Skeletal muscle cell (primary cell): ENCODE measurements at regions not wholly inside any gene's neighbourhood (a gene's known extent, or its start where the extent isn't known, plus 50 kb on each side); places are given as distances from the start of the nearest gene placed in this dataset.
A peak's percentile ranks its signal among the peaks of the same experiment; 100 is the strongest.

Experiments used
- DNase-seq: peaks from one replicate; pipeline ENCODE4 v3.0.0-alpha.2; 2010; ENCODE audit warnings: low read depth
- H3K4me3 ChIP-seq: 2 replicates; pipeline ENCODE4 v1.5.1; 2011; ENCODE audit warnings: low read depth, mild to moderate bottlenecking, control low read depth, low read length, moderate library complexity

DNA sequence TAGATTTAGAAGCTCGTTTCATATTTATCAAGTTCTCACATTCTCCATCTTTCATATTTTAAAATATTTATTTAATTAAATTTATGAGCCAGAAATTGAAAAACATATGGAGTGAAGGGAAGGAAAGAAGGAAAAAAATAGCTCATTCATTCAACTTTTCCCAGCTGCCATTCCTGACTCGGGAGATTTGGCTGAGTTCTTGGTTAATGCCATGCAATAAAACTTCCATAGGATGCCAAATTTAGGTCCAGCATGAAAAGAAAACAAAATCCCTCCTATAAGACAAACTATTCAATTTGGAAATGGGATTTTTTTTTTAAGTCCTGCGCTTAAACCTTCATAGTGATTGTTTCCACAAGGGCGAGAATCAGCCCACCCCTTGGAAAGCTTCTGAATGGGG, 426.1 kb upstream of the TNP1 start:
- DNase-seq = no peak
- no peak overlapping the region for H3K4me3 ChIP-seq

DNA sequence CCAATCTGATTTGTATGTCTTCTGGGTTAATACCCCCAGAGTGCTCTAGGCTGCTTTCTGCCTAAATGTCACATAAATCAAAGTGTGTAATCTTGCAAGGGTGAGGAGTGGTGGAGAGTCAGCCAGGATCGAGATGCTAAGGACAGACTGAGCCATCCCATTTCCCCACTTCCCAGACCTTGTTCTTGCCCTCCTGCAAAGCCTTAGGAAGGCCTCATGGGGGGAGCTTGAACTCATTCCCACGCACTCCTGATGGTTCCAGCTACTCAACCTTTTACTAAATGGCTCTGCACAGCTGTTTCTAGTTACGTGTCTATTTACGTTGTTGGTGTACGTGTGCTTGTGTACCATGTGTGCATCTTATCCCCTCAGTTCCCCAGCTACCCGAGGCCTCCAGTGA, 423.6 kb upstream of the TNP1 start:
- DNase-seq = peak; percentile 90
- no peak overlapping the region for H3K4me3 ChIP-seq

DNA sequence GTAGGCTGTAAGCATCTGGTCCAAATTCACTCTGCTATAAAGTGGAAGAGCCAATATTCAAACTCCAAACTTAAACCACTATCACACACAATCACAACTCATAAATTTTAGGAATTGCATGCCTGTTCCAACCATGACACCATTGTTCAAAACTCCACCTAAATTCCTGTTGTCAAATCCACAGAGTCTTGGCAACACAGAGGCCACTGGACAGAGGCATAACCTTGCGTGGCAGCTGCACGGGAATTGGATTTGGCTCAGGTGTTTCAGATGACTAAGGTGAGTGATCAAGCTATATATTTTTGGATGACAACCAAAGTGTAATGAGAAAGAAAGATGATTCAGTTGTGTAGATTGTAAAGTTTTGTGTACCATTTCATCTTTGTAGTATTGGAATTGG, 422.7 kb upstream of the TNP1 start:
- DNase-seq = no peak
- no peak overlapping the region for H3K4me3 ChIP-seq

DNA sequence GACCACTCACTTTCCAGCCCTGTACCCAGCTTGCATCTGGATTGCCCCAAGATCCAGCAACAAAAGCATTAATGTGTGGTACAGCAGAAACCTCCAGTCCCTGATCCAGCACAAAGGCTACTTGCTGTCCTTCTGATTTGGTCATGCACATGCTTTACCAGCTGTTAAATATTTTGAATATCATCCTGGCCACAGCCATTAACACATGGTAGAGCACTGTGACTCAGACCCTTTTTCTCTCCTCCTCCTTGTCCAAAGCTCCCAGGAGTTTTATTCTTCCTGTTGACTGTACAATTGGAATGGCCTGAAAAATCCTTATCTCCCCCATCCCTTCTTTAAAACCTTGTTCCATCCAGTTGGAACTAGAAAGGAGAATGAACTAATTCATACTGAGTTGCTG, 419.7 kb upstream of the TNP1 start:
- H3K4me3 ChIP-seq = no peak overlapping the region
- peak; percentile 94 for DNase-seq

DNA sequence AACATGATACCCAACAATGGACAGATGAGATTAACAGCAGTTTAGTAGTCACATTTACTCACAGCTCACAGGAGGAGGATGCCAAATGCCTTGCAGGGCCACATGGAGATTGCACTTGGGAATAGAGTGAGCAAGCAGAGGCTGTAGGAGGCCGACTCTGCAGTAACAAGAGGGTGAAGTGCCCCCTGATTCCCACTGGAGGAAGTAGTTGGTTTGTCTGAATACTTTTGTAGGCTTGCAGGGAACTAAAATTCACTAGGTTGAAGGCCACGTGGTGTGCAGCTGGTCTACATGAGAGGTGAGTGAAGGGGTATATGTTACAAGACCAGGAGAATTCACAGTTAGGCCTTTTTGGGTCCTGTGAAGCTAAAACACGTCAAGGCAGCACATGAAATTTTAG, 419.3 kb upstream of the TNP1 start:
- H3K4me3 ChIP-seq = no peak overlapping the region
- peak; percentile 84 for DNase-seq

DNA sequence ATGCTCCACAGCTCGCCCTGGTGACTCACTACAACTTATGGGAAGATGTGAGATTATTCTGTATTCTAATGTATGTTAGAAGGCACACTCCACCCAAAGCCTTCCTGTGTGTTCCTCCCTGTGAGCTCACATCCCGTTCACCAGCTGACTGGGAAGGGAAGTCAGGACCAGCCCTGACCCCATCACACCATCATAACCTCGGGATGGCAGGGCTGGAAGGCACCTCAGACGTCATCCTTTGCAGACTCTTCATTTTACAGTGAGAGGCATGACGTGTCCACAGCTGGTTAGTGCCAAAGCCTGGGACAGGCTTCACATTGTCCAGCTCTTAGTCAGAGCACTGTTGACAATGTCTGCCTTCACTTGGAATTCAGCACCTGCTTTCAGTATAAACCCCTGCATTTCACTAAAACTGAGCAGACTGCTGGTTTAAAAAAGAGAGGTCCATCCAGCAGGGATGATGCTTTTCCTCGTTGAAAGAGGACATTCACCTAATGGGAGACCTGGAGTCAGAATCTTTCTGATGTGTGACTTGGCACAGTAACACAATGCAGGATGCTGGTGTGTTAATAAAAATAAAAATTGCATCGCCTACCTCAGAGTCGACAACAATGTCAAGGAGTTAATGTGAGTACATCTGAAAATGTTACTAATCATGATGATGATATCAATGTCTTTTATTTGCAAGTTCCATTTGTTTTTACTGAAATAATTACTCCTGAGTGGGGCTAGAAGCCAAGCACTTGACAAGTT, 418.0 kb upstream of the TNP1 start:
- peak; percentile 91 for DNase-seq
- no peak overlapping the region for H3K4me3 ChIP-seq

DNA sequence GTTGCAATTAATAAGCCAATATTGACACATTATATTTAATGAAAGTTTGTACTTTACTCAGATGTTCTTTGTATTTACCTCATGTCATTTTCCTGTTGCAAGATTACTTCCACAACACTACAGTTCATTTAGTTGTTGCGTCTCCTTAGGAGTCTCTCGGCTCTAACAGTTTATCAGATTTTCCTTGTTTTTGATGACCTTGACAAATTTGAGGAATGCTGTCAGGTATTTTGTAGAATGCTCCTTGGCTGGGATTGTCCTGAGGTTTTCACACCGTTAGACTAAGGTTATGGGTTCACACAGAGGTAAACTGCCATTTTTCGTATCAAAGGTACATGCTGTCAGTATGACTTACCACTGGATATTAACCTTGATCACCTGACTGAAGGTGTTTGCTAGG, 416.6 kb upstream of the TNP1 start:
- no peak for DNase-seq
- no peak overlapping the region for H3K4me3 ChIP-seq

DNA sequence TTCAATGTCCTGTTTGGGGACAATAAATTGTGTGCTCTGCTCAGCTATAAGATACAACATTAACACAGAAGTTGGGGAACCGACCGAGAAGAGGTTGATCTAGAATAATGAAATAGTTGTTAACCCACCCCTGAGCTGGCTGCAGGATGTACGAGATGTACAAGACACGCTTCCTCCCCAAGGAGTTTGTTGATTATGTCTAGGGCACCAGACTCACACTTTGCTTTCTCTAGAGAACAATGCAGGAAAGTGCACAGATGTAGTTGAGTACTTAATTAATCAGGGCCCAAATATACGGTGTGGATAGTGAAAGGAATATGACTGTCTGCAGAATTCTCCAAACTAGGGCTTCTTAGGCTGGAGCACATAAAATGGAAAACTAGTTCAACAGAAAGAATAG, 415.2 kb upstream of the TNP1 start:
- no peak for DNase-seq

DNA sequence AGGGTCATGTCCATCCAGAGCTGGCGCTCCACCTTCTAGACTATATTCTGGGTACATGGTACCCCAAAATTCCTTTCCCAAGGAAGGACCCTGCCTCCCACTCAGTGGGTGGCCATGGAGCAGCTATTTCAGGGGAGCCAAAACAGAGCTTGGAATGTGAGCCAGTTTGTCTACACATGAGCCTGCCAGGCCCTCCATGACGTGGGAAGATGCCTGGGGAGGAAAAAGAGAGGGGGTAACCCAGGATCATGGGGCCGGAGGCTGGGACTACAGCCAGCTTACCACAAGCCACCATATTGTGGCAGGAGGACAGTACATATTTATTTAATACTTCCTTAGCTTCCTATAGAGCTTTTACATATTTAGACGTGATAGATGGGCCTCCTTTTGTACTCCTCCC, 414.7 kb upstream of the TNP1 start:
- no peak overlapping the region for H3K4me3 ChIP-seq
- DNase-seq = no peak

More for the DNA sequence above, 415.2 kb upstream of the TNP1 start:
- H3K4me3 ChIP-seq = no peak overlapping the region

DNA sequence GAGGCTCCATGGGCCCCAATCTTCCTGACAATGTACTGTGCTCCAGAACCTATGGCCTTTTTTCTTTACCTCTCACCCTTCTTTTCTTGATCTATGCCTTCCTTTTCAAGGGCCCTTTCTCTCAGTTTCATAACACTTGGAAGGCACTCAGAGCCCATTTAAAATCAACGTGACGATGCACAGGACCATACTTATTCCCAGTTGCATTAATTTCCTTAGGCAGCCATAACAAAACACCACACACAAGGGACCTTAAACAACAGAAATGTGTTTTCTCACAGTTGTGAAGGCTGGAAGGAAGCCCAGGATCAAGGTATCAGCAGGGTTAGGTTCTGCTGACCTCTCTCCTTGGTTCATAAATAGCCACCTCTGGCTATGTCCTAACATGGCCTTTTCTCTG, 414.0 kb upstream of the TNP1 start:
- no peak overlapping the region for H3K4me3 ChIP-seq
- DNase-seq = no peak

DNA sequence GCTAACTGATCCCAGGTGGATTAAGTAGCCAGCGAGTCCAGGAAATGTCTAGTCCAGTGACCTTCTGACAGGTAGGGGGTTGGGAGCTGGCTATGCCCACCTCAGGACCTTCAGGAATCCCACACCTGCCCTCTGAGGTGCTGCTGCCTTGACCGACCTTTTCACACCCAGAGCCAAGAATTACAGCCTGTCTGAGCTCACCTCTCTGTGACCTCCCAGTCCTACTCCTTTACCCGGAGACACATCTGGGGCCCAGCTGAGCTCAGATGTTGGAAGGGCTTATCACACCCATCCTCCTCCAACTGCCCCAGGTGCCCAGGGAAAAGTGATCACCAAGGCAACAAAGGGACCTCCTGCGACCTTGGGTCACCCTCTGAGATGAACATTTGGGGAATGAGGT, 413.3 kb upstream of the TNP1 start:
- no peak overlapping the region for H3K4me3 ChIP-seq

DNA sequence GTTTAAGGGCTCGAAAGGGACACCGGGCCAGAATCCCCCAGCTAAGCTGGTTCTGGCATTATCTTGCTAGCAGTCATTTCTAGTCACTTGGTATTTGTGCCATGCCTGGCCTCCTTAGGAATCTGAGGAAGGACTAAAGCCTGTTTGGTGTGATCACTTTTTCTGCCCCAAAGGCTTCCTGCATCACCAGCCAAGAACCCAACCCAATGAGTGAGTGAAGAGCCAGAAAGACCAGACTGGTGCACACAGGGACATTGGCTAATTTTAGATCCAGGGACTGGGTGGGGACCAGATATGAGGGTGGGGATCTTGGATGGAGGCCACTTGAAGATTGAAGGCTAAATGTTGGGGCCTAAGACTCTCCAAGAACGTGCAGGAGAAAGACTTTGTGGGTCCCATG, 411.9 kb upstream of the TNP1 start:
- H3K4me3 ChIP-seq = no peak overlapping the region
- no peak for DNase-seq

More for the DNA sequence above, 413.3 kb upstream of the TNP1 start:
- no peak for DNase-seq

DNA sequence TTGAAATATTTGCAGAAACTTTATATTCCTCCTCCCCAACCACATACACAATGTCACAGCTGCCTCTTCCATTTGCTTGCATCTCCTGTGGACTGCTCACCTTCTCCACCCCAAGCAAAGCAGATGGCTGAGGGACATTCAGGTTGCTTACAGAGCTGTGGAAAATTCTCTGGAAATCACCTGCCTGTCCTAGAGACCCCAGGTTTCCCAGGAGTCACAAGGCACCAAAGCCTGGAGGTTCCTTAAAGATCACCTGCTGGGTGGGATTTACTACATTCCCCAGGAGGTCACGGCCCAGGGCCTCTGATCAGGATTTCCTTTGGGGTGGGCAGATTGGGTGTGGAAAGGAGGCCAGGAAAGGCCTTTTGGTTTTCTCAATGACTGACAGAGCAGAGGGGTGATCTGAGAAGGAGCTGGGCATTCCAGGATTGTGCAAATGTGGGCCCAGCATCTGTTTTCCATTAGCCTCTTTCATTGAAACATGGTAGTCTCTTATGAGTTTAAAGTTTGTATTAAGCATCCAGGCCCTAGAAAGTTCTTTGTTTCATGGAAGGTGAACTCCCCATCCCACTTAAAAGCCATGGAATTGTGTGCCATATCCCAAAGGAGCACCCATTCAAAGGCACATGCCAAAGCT, 410.7 kb upstream of the TNP1 start:
- no peak for DNase-seq

DNA sequence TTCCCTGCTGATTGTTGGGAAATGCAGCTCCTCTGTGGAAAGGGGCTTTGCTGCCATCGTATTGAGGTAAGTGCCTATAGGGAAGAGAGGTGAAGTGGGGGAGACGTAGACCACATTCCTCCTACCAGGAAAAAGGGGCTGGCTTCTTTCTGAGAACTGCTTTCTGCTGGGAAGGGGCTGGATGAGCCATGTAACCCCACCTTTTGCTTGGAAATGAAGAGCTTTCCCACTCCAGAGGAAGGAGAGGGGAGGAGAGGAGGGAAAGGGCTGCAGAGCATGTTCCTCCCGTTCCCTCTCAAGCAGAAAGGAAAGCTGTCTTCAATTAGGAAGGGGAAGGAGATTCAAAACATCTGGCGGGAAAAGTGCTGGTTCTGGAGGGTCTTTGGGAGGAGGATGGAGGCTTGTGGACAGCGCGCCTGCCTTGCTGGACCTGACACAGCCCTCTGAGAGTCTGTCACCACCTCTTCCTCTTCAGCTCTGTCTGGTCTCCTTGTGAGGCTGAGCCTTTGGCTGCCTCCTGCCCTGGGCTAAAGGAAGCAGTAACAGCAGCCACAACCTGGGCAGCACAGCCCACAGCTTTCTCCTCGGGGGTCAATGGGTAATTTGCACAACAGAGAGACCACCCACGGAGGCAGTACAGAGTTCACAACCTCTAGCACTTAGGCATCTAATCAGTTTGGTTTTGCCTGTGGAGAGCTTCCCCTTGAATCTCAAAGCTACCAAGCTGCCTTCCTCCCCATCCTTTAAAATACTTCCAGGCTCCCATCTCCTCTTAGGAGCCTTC, 410.0 kb upstream of the TNP1 start:
- DNase-seq = no peak
- H3K4me3 ChIP-seq = no peak overlapping the region

More for the DNA sequence above, 410.7 kb upstream of the TNP1 start:
- no peak overlapping the region for H3K4me3 ChIP-seq

DNA sequence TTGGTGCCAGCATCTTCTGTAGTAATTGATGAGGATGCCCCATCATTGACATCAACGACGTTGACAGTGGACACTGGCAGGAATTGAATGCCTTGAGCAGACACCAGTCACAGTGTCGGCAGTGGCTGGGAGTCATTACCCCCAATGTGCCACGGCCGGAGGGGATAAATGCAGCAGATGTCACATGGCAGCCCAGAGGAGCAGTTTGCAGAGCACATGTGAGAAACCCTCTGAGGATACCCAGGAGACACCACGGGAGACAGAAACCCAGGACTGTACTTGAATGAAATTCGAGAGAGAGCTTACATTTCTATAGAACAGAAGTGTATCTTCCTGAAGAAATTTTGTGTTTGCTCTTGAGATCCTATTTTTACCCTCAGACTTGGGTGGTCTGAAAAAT, 409.1 kb upstream of the TNP1 start:
- DNase-seq = no peak
- H3K4me3 ChIP-seq = no peak overlapping the region

DNA sequence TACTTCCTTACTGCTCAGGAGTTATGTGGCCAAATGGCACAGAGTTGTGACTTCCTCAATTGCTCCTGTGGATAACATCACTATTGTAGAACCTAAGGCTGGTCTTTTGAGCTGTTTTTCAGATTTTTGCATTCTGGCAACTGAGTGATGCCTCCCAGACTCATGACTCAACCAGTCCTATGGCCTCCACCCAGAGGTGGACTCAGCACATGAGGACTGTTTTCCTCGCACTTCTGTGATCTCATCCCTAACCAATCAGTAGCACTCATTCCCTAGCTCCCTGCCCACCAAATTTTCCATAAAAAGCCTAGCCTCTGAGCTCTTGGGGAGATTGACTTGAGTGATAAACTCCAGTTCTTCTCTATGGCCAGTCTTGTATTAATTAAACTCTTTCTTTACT, 407.9 kb upstream of the TNP1 start:
- DNase-seq = no peak
- no peak overlapping the region for H3K4me3 ChIP-seq

DNA sequence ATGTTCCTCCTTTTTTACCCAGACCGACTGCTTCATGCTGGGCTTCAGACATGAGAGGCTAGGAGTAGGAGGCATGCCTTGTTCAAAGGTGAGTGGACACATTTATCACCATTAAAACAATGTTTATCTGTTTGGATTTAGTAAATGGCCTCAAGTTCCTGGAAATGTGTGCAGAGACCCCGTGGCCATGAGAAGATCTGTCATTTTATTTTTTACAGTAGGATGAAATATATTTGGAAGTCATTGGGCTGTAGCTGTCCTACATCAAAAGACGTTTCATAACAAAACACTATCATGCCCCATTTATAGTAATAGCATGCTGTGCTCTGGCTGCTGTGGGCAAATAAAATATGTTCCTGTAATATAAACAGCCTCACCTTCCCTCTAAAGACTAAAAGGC, 403.9 kb upstream of the TNP1 start:
- no peak overlapping the region for H3K4me3 ChIP-seq
- DNase-seq = no peak

DNA sequence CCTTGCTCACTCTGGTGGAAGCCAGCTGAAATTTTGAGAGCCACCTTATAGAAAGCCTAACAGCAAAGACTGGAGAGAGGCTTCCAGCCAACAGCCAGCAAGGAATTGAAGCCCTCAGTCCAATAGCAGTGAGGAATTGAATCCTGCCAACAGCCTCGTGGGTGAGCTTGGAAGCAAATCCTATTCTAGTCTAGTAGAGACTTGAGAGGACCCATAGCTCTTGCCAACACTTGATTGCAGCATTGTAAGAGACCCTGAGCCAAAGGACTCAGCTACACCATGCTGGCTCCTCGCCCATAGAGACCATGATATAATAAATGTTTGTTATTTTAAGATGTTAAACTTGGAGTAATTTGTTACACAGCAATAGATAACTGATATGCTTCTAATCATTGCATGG, 403.0 kb upstream of the TNP1 start:
- H3K4me3 ChIP-seq = no peak overlapping the region
- no peak for DNase-seq

DNA sequence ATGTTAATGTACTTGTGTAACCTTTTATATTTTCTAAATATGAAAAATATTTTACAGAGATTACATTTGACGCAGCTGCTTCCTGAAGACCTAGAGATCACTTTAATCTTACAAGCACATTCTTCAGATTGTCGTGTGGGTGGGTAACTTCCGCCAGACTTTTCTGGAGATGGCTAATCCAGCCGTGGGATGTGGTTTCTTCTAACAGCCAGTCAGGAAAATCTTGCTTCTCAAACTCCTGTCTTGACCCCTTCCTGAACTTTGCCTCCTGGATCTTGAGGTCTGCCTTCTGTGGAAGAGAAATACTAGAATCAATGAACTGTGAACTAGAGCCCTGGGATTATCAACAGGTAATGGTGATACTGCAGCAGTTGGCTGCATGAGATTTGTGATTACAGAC, 401.6 kb upstream of the TNP1 start:
- DNase-seq = no peak
- no peak overlapping the region for H3K4me3 ChIP-seq

DNA sequence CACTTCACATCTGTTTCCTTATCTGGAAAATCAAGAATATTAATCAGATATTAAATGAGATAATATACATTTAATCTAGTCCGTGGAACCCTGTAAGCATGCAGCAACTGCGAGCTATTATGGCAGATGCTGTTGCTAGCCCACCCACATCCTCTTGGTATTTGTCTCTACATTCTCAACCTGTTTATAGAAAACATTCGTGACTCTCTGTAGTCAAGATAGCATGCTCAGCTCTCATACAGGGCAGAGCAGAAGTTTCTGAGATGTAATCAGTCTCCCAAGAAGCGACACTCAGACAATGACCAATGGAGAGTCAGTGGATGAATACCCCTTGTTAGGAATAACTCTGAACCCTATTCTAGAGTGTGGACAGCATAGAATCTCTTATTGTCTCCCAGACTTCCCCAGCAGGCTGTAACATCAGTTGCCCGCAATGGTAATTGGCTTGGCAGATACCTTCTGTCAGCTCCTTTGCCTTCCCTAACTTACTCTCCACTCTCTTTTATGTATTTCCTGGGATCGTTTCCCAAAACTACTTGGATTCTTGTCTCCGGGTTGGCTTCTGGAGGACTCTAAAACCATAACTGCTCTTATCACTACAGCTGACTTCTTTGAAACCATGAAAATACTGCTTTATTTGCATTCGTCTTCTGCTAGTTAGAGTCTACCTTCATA, 400.7 kb upstream of the TNP1 start:
- no peak overlapping the region for H3K4me3 ChIP-seq
- no peak for DNase-seq
